ENCODE measurements at regions not wholly inside any gene's neighbourhood (a gene's known extent, or its start where the extent isn't known, plus 50 kb on each side); places are given as distances from the start of the nearest gene placed in this dataset.

DNA sequence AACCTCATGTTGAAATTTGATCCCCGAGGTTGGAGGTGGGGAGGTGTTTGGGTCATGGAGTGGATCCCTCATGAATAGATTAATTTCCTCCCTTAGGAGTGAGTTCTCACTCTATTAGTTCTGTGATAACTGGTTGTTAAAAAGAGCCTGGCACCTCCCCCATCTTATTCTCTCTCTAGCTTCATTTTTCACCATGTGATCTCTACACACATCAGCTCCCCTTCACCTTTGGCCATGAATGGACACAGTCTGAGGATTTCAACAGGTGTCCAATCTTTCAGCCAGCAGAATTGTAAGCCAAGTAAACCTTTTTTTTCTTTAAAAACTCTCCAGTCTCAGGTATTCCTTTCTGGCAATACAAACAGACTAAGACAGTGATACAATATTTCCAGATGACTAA is 602.0 kb upstream of the FAM98A start:
- TF ChIP-seq, protein P1, sequence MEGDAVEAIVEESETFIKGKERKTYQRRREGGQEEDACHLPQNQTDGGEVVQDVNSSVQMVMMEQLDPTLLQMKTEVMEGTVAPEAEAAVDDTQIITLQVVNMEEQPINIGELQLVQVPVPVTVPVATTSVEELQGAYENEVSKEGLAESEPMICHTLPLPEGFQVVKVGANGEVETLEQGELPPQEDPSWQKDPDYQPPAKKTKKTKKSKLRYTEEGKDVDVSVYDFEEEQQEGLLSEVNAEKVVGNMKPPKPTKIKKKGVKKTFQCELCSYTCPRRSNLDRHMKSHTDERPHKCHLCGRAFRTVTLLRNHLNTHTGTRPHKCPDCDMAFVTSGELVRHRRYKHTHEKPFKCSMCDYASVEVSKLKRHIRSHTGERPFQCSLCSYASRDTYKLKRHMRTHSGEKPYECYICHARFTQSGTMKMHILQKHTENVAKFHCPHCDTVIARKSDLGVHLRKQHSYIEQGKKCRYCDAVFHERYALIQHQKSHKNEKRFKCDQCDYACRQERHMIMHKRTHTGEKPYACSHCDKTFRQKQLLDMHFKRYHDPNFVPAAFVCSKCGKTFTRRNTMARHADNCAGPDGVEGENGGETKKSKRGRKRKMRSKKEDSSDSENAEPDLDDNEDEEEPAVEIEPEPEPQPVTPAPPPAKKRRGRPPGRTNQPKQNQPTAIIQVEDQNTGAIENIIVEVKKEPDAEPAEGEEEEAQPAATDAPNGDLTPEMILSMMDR (IDR thresholded peaks at IDR 0.05; ENCODE audit: low read depth, low read length) = no peak
- no peak for DNase-seq (ENCODE audit: extremely low read depth, low read depth)

DNA sequence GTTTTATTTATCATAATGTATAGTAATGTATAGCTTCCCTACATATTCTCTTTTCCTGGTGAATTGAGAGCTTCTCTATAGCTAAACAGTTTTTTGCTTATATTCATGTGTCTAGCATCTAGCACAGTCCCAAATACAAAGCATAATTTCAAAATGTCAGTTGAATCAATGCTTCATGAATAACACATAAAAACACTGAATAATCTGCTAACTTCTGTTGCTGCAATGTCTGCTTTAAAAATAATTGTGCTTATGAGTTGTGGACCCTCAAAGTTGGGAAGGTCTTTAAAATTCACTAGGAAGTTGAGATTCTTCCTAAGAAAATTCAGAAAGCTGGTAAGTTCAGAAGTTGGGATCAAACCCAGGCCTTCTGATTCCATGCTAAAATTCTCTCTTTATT is 600.9 kb upstream of the FAM98A start:
- TF ChIP-seq, protein P1 (IDR thresholded peaks at IDR 0.05; ENCODE audit: low read depth, low read length) = no peak
- no peak for DNase-seq (ENCODE audit: extremely low read depth, low read depth)

DNA sequence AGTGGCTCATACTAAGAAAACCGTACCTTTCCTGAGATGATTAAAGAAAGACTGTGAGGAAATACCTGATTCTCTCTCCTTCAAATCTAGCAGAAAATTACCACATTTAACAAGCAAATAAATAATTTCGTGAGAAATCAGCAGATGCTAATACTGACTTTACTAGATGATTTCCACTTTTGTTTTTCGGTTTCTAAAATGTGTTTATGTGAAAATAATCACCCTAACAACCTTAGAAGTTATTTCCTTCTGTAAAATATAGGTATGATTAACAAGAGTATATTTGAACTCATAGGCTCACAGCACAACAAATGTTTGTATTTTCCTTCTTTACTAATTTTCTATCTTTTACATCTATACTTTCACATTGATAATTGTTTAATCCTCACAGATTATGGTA is 594.1 kb upstream of the FAM98A start:
- TF ChIP-seq, protein P1 (IDR thresholded peaks at IDR 0.05; ENCODE audit: low read depth, low read length) = no peak
- DNase-seq (ENCODE audit: extremely low read depth, low read depth) = no peak

DNA sequence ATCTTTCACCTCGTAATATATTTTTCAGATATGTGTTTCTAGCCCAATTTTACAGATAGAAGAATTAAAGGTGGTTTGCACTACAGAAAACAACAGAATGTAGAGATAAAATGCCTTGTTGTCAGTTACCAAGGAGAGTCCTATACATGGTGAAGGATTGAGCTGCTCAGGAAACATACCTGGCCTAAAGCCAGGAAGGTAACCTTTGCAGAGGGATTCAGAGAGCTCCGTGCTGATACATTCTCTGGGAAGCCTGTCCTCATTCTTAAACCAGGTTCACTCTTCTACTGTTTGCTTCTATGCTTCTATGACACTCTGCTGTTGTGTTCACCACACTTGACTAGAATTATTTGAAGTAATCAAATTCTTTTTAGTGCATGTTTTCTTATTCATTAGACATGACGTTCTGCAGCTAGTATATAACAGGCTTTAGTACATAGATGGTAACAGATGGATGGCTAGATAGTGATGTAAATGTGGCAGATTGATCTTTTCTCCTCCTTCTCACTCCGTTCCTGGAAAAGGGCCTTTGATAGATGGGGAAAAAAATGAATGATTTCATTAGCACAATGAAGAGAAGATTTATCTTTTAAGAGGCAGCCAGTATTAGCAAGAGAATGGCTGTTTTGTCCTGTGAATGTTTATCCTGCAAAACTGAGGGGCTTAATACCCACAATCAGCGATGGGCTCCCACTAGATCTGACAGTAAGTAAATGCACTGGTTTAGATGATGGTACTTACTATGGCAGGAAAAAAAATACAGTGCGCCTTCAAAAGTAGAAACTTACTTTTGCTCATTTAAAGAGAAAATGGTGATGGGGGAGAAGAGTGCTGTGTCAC is 589.6 kb upstream of the FAM98A start:
- TF ChIP-seq, protein P1 (IDR thresholded peaks at IDR 0.05; ENCODE audit: low read depth, low read length) = no peak
- no peak for DNase-seq (ENCODE audit: extremely low read depth, low read depth)

DNA sequence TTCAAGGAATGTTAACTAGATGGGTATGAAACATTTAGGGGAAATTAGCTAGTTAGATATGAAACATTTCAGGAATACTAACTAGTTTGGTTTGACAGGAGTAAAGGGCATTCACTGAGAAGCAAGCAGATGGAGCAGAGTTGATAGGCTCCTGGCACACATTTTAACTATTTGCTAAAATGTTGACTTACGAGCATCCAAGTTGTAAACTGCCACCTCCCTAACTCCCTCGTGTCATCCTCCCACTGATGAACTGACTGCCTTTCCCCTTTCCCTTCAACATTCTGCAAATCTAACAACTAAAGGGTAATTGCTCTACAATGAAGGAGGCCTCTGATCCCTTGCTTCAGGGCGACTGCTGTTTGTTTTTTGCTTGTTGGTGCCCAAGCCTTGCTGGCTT is 580.4 kb upstream of the FAM98A start:
- TF ChIP-seq, protein P1 (IDR thresholded peaks at IDR 0.05; ENCODE audit: low read depth, low read length) = no peak
- no peak for DNase-seq (ENCODE audit: extremely low read depth, low read depth)

DNA sequence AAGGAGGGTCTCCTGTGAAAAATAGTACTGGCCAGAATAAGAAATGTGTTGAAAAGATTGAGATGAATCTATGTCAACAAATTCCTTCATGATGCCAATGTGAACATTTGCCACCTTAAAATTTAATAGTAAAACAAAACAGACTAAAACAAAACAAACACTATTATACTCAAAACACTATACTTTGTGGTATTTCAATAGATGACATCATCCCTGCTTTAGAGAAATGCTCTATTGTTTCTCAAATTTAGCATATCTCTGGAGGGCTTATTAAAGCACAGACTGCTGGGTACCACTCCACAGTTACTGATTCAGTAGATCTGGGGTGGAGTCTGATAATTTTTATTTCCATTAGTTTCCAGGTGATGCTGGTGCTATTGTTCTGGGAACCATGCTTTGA is 579.4 kb upstream of the FAM98A start:
- DNase-seq (ENCODE audit: extremely low read depth, low read depth) = no peak
- TF ChIP-seq, protein P1 (IDR thresholded peaks at IDR 0.05; ENCODE audit: low read depth, low read length) = no peak

DNA sequence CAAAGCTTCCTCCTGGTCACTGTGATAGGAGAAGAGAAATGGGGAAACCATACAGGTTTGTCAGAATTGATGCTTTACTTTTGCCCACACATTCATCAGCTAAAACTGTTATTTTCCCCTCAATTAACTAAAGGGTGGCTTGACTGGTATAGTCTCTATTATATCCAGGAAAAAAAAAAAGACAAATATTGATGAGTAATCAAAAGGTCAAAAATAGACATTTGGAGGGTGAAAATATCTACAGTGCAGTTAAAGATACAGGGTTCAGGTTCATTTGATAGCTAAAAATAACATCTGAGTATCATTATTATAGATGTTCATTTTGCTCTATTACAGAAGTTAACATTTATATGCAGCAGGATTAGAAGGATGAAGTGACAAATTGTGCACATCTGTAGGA is 577.6 kb upstream of the FAM98A start:
- DNase-seq (ENCODE audit: extremely low read depth, low read depth) = no peak
- TF ChIP-seq, protein P1 (IDR thresholded peaks at IDR 0.05; ENCODE audit: low read depth, low read length) = no peak
